Suprapubic skin (tissue), 4 donors: ENCODE measurements at regions not wholly inside any gene's neighbourhood (a gene's known extent, or its start where the extent isn't known, plus 50 kb on each side); places are given as distances from the start of the nearest gene placed in this dataset.

Source experiments
- DNase-seq, 2 donors: peaks; one replicate each; pipeline ENCODE4 v3.0.0-alpha.2; 2019; ENCODE audit warnings: low spot score in 2 of 2
- H3K27ac ChIP-seq: fragments of 200-600 bp; sonication (generic); one replicate; pipeline ENCODE4 v1.5.1; 2019
- H3K27me3 ChIP-seq: fragments of 200-600 bp; sonication (generic); one replicate; pipeline ENCODE4 v1.5.1; 2019
- H3K36me3 ChIP-seq: fragments of 200-600 bp; sonication (generic); one replicate; pipeline ENCODE4 v1.5.1; 2019
- H3K4me1 ChIP-seq: fragments of 200-600 bp; sonication (generic); one replicate; pipeline ENCODE4 v1.5.1; 2019
- H3K4me3 ChIP-seq: fragments of 200-600 bp; sonication (generic); one replicate; pipeline ENCODE4 v1.5.1; 2019; ENCODE audit warnings: mild to moderate bottlenecking
- H3K9me3 ChIP-seq: fragments of 200-600 bp; sonication (generic); one replicate; pipeline ENCODE4 v1.5.1; 2019
- EP300 ChIP-seq: sonication (generic); formaldehyde crosslinking; IDR thresholded peaks from one replicate; pipeline ENCODE4 v1.6.1; 2017; ENCODE audit warnings: antibody characterized with exemption
- POLR2A ChIP-seq, 2 donors: fragments of 450-650 bp; IDR thresholded peaks; one replicate each; pipeline ENCODE4 v1.6.1; 2017; ENCODE audit warnings: antibody characterized with exemption in 2 of 2, mild to moderate bottlenecking in 2 of 2, moderate library complexity in 2 of 2
- POLR2AphosphoS5 ChIP-seq, 3 donors: sonication (generic); formaldehyde crosslinking; IDR thresholded peaks; one replicate each; pipeline ENCODE4 v1.6.1; 2017; ENCODE audit warnings: antibody characterized with exemption in 3 of 3
- WGBS: methylation state at CpG from one replicate; pipeline ENCODE4 v1.1.5; 2018; 5-methylcytosine and 5-hydroxymethylcytosine counted together
- TF ChIP-seq, protein P1 (sequence below), 2 donors: fragments of 200-600 bp in 1 of 2; fragments of 450-650 bp in 1 of 2; sonication (generic) in 1 of 2; IDR thresholded peaks; one replicate each; pipeline ENCODE4 v1.5.1; 2016 to 2019; ENCODE audit warnings: antibody characterized with exemption in 2 of 2, mild to moderate bottlenecking in 1 of 2, moderate library complexity in 1 of 2

GRCh38 chr11:97814325-97814959 is 1206.3 kb upstream of the CNTN5 start:
- no peak overlapping the region for H3K27ac ChIP-seq
- peaks cover 15% of the 10 kb centered on the region for H3K9me3 ChIP-seq
- no peaks in the 10 kb centered on the region for H3K4me1 ChIP-seq
- no peak overlapping the region for H3K4me3 ChIP-seq
- no peaks in the 10 kb centered on the region for H3K36me3 ChIP-seq
- whole genome bisulfite sequencing = 64% methylated on average over 4 of the region's 4 CpGs
- no peak for DNase-seq
- TF ChIP-seq POLR2A (IDR thresholded peaks at IDR 0.05) = no peak
- TF ChIP-seq POLR2AphosphoS5 (IDR thresholded peaks at IDR 0.05) = no peak
- no peak for TF ChIP-seq EP300
- TF ChIP-seq, protein P1, sequence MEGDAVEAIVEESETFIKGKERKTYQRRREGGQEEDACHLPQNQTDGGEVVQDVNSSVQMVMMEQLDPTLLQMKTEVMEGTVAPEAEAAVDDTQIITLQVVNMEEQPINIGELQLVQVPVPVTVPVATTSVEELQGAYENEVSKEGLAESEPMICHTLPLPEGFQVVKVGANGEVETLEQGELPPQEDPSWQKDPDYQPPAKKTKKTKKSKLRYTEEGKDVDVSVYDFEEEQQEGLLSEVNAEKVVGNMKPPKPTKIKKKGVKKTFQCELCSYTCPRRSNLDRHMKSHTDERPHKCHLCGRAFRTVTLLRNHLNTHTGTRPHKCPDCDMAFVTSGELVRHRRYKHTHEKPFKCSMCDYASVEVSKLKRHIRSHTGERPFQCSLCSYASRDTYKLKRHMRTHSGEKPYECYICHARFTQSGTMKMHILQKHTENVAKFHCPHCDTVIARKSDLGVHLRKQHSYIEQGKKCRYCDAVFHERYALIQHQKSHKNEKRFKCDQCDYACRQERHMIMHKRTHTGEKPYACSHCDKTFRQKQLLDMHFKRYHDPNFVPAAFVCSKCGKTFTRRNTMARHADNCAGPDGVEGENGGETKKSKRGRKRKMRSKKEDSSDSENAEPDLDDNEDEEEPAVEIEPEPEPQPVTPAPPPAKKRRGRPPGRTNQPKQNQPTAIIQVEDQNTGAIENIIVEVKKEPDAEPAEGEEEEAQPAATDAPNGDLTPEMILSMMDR (IDR thresholded peaks at IDR 0.05) = no peak
- no peaks in the 10 kb centered on the region for H3K27me3 ChIP-seq

GRCh38 chr11:97815667-97816066 is 1205.1 kb upstream of the CNTN5 start:
- peaks cover 6% of the 10 kb centered on the region for H3K9me3 ChIP-seq
- H3K4me1 ChIP-seq = no peaks in the 10 kb centered on the region
- WGBS = 70% methylated on average over 1 of the region's 1 CpG
- DNase-seq = no peak
- no peaks in the 10 kb centered on the region for H3K27me3 ChIP-seq
- H3K27ac ChIP-seq = no peak overlapping the region
- H3K36me3 ChIP-seq = no peaks in the 10 kb centered on the region
- H3K4me3 ChIP-seq = no peak overlapping the region
- TF ChIP-seq POLR2A (IDR thresholded peaks at IDR 0.05) = no peak
- TF ChIP-seq EP300 = no peak

DNA sequence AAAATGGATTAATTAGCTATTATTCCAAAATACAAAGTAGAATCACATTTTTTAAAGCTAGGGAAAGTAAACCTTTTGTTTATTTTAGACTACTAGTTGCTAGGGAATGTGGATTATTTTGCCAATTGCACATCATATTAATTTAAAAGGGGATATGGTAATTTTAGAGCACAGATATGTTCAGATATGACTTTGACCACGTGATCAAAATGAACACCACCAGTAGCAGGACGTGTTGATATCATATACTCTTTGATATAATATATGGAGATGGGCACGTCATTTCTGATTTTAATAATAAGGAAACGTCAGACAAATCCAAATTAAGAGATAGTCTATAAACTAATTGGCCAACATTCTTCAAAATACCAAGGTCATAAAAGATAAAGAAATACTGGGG is 1188.3 kb upstream of the CNTN5 start:
- 74% methylated on average over 4 of the region's 4 CpGs for whole genome bisulfite sequencing
- H3K4me3 ChIP-seq = no peak overlapping the region
- no peaks in the 10 kb centered on the region for H3K36me3 ChIP-seq
- no peak for DNase-seq
- H3K9me3 ChIP-seq = no peaks in the 10 kb centered on the region
- H3K27me3 ChIP-seq = no peaks in the 10 kb centered on the region
- no peaks in the 10 kb centered on the region for H3K4me1 ChIP-seq
- TF ChIP-seq, protein P1 (IDR thresholded peaks at IDR 0.05) = no peak
- no peak for TF ChIP-seq POLR2A (IDR thresholded peaks at IDR 0.05)
- TF ChIP-seq POLR2AphosphoS5 (IDR thresholded peaks at IDR 0.05) = no peak
- TF ChIP-seq EP300 = no peak
- H3K27ac ChIP-seq = no peak overlapping the region

GRCh38 chr11:97833412-97833811 is 1187.3 kb upstream of the CNTN5 start:
- H3K36me3 ChIP-seq = no peaks in the 10 kb centered on the region
- TF ChIP-seq POLR2A (IDR thresholded peaks at IDR 0.05) (no peak), POLR2AphosphoS5 (IDR thresholded peaks at IDR 0.05) (no peak), EP300 (no peak)
- TF ChIP-seq, protein P1 (IDR thresholded peaks at IDR 0.05) = no peak
- H3K9me3 ChIP-seq = no peaks in the 10 kb centered on the region
- WGBS = 88% methylated on average over 2 of the region's 2 CpGs
- no peak for DNase-seq
- no peak overlapping the region for H3K4me3 ChIP-seq
- no peaks in the 10 kb centered on the region for H3K27me3 ChIP-seq
- H3K4me1 ChIP-seq = no peaks in the 10 kb centered on the region
- no peak overlapping the region for H3K27ac ChIP-seq

DNA sequence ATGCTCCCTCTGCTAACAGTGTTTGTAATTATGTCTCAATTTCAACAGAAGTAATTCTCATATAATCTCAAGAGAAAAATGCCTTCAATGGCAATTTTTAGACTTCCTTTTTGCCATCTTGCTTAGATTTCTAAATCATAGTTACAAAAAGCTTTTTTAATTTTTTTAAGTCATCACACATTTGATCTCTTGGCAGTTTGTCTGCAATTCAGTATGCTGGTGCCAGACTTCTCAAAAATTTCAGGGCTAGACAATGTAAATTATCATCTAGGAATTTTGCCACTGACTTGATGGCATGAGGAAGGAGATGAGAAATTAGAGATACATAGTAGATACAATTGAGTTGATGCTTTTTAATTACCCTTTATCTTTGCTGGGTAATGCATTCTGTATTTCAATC is 1176.7 kb upstream of the CNTN5 start:
- Histone ChIP-seq H3K27ac (no peak overlapping the region), H3K27me3 (no peaks in the 10 kb centered on the region)

More for the DNA sequence above, 1176.7 kb upstream of the CNTN5 start:
- TF ChIP-seq, protein P1 (IDR thresholded peaks at IDR 0.05) = no peak
- TF ChIP-seq POLR2AphosphoS5 (IDR thresholded peaks at IDR 0.05) (no peak), POLR2A (IDR thresholded peaks at IDR 0.05) (no peak)
- no peak for DNase-seq
- Histone ChIP-seq H3K36me3 (no peaks in the 10 kb centered on the region), H3K9me3 (no peaks in the 10 kb centered on the region), H3K4me3 (no peak overlapping the region), H3K4me1 (no peaks in the 10 kb centered on the region)
